ENCODE measurements at regions not wholly inside any gene's neighbourhood (a gene's known extent, or its start where the extent isn't known, plus 50 kb on each side); places are given as distances from the start of the nearest gene placed in this dataset.

DNA sequence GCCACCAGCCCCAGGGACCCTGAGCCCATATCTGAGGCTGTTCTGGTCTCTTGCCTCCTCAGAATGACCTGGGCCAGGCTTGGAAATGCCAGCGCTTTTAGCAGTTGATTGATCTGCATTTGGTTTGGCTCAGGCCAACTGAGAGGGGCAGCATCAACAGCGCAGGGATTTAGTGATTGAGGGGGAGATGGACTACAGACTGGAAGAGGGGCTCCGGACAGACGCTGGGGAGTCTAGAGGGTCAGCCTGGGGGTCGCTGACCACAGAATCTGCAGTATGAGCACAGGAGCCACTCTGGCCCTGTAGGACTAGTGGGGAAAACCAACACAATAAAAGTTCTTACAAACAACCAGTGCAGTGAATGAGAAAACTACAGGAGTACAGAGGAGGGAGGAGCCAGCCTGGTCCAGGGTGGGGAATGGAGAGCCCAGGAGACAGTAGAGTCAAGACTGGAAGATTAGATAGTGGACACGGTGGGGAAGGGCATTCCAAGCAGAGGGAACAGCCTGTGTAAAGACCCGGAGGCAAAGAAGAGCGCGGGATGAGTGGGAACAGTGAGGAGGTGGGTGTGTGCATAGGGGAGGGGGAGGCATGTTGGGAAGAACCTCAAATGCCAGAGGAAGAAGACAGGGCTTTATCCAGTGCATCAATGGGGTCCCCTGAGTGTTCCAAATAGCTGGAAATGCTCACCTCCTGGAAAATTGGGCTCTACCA is 128.9 kb downstream of the MRM1 start:
- no peak for DNase-seq

DNA sequence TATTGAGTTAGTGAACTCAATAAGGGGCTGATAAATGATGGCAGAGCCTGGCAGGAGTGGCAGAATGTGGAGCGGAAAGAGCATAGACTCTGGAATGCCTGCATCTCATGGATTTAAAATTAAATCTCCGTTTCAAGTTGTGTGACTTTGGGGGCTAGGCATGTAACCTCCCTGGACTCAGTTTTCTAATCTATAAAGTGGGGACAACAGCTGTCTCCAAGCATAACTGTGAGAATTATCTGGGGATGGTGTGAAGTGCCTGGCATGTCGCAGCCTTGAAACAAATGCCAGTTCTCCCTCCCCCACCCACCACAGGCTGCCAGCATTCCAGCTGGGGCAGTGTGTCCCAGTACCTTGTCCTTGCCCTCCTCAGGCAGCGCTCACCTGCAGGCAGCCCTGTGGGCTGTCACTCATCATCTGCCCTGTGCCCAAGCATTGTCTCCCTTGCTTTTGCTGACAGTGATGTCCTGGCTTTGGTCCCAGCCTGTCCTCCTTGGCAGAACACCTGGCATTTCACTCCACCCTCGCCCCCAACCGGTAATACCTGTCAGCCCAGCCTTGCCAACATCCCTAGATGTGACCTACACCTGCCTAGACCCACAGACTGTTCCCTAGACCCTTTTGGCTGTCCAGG is 129.6 kb downstream of the MRM1 start:
- DNase-seq: peak; percentile 61

DNA sequence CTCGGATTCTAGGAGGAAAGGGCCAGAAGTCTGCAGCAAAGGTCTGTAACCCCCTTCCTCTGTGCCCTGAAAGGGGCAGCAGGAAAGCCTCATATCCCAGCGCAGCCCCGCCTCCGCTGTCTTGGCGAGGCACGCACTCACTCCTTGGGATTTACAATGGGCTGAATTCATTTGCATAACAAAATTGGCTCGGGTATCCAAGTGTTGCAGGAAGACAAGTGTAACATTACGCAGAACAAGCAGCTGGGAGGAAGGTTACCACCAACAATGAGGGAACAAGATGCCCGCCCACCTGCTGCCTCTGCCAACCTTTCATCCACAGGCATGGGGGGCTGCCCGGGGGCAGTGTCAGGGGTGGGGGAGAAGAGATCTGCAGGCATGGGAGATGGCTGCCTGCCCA is 130.4 kb downstream of the MRM1 start:
- DNase-seq: no peak

DNA sequence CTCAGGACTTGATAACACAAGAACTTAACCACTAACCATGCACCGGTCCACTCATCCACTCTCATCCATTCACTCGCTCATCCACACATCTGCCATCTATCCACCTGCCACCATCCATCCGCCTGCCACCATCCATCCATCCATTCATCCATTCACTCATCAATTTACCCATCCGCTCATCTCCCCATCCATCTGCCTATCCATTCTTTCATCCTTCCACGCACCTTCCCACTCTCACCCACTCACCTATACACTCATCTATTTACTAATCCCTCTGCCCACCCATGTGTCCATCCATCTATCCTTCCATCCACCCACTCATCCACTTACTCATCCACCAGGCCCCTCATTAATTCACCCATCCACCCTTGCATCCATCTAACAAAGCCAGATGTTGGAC is 131.0 kb downstream of the MRM1 start:
- no peak for DNase-seq

DNA sequence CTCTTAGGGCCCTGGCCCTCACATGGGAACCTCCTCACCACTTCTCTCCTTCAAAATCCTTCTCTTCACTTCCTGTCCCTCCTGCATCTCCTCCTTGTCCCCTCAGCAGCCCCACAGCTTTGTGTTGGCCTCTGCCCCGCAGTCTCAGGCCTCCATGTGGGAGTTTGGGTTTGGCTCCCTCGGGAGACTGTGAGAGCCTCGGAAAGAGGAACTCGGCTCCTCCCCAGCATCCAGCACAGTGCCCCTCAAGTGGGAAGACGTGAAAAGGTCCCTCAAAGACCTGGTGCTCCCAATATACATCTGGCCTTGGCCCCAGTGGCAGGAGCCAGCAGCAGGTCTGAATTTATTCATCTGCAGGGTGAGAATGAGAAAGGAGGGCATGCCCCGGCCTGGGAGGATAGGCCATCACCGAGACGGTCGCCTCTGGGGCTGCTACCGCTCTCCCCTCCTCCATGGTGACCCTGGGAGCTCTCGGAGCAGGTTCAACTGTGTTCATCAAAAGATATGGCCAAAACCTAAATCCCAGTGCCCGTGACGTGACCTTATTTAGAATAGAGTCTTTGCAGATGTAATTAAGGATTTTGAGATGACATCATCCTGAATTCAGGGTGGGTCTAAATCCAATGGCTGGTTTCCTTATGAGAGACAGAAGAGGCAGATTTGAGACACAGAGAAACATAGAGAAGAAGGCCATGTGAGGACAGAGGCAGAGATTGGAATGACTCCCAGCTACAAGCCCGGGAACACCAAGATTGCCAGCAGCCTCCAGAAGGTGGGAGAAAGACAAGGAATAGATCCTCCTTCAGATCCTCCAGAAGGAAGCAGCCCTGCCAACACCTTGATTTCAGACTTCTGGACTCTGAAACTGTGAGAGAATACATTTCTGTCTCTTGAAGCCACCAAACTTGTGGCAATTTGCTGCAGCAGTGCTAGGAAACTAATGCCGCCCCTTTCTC is 135.1 kb downstream of the MRM1 start:
- DNase-seq: no peak

DNA sequence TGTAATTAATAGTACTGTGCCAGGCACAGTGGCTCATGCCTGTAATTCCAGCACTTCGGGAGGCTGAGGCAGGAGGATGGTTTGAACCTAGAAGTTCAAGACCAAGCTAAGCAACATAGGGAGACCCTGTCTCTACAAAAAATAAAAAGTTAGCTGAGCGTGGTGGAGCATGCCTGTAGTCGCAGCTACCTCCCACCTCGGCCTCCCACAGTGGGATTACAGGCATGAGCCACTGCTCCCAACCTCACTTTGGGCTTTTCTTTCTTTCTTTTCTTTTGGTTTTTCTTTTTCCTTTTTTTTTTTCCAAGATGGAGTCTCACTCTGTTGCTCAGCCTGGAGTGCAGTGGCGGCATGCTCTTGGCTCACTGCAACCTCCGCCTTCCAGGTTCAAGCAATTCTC is 137.8 kb downstream of the MRM1 start:
- DNase-seq: no peak

DNA sequence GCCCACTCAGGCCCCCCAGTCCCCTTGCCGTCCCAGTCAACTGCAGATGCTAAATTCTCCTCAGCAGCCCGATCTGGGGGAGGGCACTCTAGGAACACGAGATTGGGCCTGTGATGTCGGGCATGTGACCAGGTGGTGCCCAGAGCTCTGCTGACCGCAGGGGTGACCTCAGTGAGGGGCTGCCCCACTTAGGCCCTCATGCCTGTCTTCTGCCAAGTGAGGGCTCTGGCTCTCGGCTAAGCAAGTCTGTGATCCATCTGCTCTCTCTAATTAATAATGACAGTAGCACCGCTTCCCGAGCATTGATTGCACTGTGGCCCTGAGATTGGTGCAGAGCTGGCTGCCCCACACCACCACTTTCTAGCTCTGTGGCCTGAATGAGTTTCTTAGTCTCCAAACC is 138.8 kb downstream of the MRM1 start:
- no peak for DNase-seq

DNA sequence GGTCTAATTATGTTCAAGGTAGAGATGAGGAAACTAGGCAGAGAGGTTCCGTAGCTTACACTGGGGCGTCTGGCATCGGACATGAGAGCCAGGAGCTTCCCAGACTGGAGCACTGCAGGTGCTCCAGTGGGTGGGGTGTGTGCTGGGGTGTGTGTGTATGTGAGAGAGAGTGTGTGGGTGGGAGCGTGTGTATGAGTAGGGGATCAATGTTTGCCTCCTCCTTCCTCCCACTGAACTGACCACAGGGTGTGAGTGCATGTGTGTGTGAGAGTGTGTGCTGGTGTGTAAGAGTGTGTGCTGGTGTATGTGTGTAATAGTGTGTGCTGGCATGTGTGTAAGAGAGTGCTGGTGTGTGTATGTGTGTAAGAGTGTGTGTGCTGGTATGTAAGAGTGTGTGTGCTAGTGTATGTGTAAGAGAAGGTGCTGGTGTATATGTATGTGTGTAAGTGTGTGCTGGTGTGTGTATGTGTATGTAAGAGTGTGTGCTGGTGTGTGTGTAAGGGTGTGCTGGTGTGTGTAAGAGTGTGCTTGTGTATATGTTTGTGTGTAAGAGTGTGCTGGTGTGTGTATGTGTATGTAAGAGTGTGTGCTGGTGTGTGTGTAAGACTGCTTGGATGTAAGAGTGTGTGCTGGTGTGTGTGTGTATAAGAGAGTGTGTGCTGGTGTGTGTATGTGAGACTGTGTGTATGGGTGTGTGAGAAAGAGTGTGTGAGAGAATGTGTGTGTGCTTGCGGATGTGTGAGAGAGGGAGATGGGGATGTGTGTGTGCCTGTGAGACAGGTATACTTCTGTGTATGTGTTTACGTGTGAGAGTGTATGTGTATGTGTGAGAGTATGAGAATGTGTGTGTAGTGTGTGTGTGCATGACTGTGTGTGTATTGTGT is 139.9 kb downstream of the MRM1 start:
- no peak for DNase-seq

DNA sequence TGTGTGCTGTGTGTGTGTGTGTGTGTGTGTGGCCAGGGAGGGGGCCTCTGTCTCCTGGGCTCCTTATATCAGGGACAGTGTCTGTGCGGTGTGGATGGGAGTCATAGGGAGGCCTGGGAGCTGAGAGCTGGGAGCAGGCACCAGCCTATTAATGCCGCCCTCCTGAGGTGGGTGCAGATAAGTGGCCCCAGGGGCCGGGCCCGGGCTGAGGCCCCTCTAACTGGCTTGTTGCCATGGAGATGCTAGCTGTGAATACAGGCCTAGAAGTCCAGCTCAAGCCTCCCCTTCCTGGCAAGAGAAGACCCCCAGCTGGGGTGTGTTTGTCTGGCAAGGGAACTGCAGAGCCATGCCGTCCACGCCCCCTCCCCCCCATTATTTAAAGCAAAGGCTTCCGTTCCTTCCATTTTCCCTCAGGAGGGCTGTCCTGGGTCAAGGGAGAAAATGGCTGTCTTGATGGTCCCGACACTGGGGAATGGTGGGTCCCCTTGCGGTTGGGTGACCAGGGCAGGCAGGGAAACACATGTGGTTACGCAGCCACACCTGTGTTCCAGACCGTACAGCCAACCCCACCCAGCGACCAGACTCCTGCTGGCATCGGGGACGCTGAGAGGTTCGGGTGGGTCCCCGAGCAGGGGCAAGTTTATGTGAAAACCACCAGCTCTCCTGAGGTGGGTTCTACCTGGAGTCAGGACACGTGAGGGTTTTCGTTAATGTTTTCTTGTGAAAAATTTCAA is 141.1 kb downstream of the MRM1 start:
- DNase-seq: no peak

DNA sequence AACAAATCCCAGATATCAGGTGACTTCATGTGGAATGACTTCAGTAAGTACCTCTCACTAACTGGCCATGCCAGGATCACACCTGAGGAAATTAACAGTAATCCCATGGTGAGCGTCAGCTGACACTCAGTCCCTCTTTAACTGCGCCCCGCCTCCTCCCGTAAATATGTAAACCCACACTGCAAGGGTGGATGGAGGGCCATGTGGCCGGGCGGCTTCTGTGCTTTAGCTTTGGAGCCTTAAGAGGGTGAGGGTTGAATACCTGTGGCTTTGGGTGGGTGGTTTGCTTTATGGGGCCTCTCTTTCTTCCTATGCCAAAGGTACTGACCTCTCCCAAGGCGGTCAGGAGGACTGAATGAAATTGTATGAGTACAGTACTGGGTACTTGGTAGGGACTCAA is 141.7 kb downstream of the MRM1 start:
- DNase-seq: no peak

DNA sequence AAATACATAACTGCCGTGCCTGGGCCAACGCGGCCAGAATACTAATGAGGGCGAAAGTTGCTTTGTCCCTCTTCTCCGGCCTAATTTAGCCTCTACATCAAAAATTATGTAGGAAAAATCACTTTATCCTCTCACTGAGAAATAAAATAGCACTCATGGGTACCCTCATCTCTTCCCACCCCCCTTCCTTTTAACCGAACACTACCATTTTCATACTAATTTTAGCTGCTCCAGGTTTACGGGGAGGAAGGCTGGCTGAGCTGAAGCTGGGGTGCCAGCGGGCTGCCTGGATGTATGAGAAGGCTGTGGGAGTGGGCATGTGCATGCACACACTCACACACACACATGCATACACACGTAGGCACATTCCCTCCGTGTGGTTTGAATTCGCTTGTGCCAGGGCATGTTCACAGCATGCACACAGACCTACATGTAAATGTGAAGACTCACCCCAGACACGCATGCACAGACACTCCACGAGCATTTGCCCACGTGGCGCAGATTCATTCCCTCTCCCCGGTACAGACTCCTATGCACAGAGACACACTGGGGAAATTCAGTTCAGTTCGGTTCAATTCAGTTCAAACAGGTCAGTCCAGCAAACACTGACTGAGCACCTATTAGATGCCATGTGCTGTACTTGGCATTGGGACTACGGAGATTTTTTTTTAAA is 145.1 kb downstream of the MRM1 start:
- no peak for DNase-seq

DNA sequence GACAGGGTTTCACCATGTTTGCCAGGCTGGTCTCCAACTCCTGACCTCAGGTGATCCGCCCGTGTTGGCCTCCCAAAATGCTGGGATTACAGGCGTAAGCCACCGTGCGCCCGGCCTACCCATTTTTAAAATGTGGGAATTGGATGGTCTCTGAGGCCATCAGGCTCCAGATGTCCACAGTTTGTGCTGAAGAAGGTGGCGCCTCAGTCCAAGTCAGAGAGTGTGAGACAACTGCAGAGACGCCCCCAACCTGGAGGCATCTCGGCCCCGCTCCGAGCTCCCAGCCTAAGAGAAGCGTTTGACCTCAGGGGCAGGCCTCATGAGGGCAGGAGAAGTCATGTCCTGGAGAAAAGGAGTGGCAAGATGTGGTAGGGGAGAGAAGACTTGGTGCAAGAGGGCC is 146.5 kb downstream of the MRM1 start:
- no peak for DNase-seq

DNA sequence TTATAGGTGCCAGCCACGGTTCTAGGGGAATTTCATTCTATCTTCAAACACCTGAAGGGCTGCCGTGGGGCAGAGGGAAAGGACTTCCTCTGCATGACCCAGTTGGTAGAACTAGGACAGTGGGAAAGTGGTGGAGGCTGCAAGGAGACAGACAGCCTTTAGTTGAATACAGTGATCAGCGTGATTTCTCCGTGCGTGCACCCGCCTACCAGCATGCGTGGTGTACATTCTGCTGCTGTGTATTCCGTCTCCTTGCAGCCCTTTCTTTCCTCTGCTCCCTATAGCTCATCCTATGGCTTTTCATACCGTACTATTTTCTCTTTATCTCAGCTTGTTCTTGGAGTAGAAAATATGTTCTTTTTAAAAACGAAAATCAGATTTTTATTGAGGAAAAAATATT is 146.9 kb downstream of the MRM1 start:
- no peak for DNase-seq

DNA sequence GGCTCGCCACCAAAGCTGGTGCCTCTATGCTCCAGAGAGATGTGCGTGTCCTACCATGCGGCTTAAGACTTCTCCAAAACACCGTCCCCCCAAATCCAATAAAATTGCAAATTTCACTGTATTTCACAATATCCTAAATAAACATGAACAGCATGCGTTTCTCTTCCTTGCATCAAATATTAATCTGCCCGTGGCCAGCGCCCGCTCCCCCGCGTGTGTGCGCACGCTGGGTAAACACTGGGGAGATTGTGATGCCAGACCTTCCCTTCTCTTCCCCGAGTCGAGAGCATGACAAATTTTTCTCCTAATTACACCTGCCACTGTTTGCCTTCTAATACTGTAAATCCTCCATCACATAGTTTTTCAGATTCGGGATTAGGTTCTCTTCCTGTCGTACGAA is 148.1 kb downstream of the MRM1 start:
- DNase-seq: no peak

DNA sequence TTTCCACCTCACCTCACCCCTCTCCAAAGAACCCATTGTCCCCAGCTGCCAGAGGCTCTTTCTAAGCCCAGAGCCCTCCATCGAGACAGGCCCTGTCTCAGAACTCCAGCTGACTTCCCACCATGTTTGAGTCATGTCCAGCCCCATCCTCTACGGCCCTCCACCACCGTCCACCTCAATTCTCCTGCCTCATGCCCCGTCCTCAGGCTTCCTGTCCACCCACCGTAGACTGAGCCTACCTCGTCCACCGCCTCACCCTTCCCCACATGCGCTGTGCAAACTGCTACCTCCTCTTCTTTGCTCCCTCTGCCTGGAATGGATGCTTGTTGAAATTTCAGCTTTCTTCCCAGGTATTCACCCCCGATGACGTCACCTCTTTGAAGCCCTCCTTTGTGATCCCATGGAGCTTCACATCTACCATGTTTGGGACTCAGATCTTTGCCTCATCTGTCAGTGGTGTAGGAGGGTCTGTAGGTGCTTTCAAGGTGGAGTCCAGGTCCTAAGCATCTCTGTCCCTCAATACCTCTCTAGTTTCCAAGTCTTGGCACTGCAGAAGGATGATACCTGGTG is 149.0 kb downstream of the MRM1 start:
- no peak for DNase-seq

DNA sequence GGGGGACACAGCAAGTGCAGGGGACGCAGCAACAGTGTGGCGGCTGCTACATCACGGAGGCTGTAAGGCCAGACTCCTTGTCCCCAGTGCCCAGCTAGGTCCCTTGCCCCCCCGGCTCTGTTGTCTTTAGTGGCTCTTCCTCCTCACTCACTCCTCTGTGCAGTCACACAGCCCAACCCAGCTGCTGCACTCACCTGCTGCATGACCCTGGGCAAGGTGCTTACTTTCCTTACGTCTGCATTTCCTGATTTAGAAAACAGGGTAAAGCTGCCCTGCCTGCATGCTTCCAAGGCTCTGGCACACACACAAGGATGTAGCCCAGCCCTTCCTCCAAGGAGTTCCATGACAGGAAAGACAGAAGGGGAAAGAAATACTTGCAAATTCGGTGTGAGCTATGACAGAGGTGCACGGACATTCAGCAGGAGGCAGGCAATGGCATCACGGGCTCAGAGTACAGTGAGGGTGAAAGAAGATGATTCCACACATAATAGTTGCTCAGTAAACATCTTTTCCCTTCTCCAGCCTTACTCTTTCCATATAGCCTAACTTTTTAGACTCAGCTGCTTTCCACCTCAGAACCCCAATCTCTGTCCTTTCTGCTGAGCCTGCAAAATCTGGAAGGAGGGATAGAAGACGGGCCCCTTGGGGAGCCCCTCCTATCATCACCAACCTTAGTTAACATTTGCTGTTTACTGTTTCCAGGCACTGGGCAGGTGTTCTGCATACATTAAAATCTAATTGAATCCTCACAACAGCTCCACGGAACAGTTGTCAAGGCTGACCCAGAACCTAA is 150.9 kb downstream of the MRM1 start:
- no peak for DNase-seq

DNA sequence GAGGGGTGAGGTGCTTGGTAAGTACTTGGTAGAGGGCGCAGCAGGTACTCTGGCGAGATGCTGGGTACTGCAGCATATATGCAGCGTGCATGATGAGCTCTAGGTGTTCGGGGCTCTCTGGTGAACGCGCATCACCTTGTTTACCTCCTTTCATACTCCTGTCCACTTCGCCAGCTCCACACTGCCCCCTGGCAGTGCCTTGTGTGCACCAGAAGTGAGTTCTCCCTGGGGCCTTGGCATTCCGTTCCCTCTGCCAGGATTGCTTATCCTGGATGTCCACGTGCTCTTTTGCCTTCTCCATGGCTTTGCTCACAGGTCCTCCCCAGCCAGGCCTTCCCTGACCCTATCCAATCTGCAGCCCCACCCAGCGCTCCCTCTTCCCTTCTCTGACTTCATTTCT is 154.2 kb downstream of the MRM1 start:
- peak; percentile 70 for DNase-seq

DNA sequence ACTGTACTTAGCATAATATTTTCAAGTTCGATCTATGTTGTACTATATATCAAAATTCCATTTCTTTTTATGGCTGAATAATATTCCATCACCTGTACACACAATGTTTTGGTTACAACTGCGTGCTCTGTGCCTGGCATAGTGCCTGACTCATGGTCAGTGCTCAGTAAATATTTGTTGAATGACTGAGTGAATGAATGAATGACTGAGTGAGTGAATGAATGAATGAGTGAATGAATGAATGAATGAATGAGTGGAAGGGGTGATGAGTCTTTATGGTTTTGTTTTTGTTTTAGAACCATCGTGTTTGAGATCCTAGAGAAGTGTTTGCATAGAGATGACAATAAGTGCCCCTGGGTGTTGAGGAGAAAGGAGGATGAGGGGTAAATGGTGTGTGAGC is 155.3 kb downstream of the MRM1 start:
- no peak for DNase-seq

DNA sequence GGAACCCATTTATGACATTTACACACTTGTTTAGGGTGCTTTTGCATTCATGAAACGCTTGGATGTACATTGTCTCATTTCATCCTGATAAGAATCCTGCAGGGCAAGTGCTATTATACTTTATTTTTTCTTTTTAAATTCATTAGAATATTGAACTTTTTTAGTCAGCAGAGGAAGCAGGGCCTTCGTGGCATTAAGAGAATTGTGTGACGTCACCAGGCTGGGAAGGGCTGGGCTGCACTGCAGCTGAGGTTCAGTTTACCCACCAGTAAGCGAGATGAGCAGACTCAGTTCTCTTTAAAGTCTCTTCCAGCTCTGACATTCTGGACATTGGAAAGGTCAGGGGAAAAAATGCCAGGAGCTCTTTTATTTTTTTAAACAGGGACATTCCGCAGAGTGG is 159.0 kb downstream of the MRM1 start:
- DNase-seq: no peak

DNA sequence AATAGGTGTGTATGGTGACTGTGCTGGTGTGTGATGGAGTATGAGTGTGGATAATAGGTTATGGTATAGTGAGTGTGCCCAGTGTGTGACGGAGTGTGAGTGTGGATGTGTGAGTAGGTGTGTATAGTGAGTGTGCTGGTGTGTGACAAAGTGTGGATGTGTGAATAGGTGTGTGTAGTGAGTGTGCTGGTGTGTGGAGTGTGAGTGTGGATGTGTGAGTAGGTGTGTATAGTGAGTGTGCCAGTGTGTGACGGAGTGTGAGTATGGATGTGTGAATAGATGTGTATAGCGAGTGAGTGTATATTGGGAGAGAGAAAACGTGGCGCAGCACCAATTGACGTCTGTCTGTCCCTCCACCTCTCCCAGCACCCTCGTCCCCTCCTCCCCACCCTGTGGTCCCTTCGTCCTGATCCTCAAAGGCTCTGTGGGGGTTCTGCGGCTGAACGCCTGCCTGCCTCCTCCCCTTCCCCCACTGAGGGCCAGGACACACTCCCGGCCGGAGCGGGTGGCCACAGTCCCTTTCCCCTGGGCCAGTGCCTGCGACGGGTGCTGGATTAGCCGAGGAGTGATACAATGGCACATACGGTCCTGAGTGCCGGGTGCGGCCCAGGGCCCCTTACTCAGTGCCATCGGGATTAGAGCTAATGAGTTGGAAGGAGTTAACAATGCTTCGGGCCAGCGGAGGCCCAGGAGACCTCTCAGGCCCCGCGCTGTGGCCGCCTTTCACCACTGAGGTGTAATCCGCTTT is 160.0 kb downstream of the MRM1 start:
- no peak for DNase-seq
